ENCODE measurements at regions not wholly inside any gene's neighbourhood (a gene's known extent, or its start where the extent isn't known, plus 50 kb on each side); places are given as distances from the start of the nearest gene placed in this dataset.

DNA sequence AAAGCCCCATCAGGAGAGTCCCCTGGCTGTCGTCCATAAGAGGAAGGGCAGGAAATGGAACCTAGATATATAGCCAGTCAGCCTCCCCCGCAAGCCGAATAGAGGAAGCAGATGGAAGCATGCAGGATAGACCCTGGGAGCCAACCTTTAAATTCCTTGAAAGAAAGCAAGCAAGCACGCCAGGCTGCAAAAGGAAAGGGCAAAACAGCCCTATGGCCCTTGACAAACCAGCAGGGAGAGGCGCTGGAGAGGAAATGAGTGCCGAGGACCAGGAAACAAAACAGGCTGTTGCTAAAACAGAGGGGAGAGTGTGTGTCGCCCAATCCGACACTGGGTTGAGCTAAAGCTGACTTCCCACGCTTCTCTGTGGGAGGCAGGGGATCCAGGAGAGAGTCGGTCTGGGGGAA, 203.5 kb upstream of the MTNR1B start:
- H3K36me3 ChIP-seq (replicated peaks in 1 of 2; ENCODE audit: control insufficient read depth in 1 of 2, insufficient read depth in 2 of 2, low read length in 1 of 2), result no peaks in the 10 kb centered on the region
- no peaks in the 10 kb centered on the region for H4K20me1 ChIP-seq (ENCODE audit: insufficient read depth)
- 82% methylated on average over 10 of the region's 10 CpGs for WGBS (ENCODE audit: low lambda C conversion rate)
- no peak overlapping the region for H2AFZ ChIP-seq (ENCODE audit: low read depth)
- TF ChIP-seq FOSL2 (IDR thresholded peaks at IDR 0.05; ENCODE audit: borderline replicate concordance, low read depth), result no peak
- TF ChIP-seq CHD2 (IDR thresholded peaks at IDR 0.05; ENCODE audit: low read length, partially characterized antibody), result no peak
- TF ChIP-seq RCOR1 (IDR thresholded peaks at IDR 0.05; ENCODE audit: low read length), result no peak
- TF ChIP-seq EZH2phosphoT487 (IDR thresholded peaks at IDR 0.05; ENCODE audit: borderline replicate concordance, low read depth), result no peak
- TF ChIP-seq, protein P1, sequence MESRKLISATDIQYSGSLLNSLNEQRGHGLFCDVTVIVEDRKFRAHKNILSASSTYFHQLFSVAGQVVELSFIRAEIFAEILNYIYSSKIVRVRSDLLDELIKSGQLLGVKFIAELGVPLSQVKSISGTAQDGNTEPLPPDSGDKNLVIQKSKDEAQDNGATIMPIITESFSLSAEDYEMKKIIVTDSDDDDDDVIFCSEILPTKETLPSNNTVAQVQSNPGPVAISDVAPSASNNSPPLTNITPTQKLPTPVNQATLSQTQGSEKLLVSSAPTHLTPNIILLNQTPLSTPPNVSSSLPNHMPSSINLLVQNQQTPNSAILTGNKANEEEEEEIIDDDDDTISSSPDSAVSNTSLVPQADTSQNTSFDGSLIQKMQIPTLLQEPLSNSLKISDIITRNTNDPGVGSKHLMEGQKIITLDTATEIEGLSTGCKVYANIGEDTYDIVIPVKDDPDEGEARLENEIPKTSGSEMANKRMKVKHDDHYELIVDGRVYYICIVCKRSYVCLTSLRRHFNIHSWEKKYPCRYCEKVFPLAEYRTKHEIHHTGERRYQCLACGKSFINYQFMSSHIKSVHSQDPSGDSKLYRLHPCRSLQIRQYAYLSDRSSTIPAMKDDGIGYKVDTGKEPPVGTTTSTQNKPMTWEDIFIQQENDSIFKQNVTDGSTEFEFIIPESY (IDR thresholded peaks at IDR 0.05; ENCODE audit: borderline replicate concordance, low read depth), result no peak
- TF ChIP-seq, protein P2, sequence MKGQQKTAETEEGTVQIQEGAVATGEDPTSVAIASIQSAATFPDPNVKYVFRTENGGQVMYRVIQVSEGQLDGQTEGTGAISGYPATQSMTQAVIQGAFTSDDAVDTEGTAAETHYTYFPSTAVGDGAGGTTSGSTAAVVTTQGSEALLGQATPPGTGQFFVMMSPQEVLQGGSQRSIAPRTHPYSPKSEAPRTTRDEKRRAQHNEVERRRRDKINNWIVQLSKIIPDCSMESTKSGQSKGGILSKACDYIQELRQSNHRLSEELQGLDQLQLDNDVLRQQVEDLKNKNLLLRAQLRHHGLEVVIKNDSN (IDR thresholded peaks at IDR 0.05; ENCODE audit: borderline replicate concordance, low read depth), result no peak
- TF ChIP-seq ELF1 (IDR thresholded peaks at IDR 0.05), result no peak
- no peak for TF ChIP-seq TAF1 (IDR thresholded peaks at IDR 0.05; ENCODE audit: borderline replicate concordance, low read depth, low read length)
- TF ChIP-seq, protein P3, sequence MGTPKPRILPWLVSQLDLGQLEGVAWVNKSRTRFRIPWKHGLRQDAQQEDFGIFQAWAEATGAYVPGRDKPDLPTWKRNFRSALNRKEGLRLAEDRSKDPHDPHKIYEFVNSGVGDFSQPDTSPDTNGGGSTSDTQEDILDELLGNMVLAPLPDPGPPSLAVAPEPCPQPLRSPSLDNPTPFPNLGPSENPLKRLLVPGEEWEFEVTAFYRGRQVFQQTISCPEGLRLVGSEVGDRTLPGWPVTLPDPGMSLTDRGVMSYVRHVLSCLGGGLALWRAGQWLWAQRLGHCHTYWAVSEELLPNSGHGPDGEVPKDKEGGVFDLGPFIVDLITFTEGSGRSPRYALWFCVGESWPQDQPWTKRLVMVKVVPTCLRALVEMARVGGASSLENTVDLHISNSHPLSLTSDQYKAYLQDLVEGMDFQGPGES (IDR thresholded peaks at IDR 0.05; ENCODE audit: low read depth, low read length), result no peak
- TF ChIP-seq TCF12 (IDR thresholded peaks at IDR 0.05), result no peak
- no peak for TF ChIP-seq JUND (IDR thresholded peaks at IDR 0.05)
- no peak for TF ChIP-seq RFX5 (IDR thresholded peaks at IDR 0.05; ENCODE audit: low read length)
- TF ChIP-seq RAD21 (IDR thresholded peaks at IDR 0.05; ENCODE audit: low read length), result no peak
- CTCF ChIA-PET, result no interaction called here
- H3K27ac ChIP-seq (ENCODE audit: low read depth in 2 of 2, low read length in 1 of 2), result no peak overlapping the region
- POLR2A ChIA-PET, result no interaction called here
- H3K9me3 ChIP-seq, result no peaks in the 10 kb centered on the region
- peak; percentile 21 for DNase-seq
- no peaks in the 10 kb centered on the region for H3K9me2 ChIP-seq
- H3K9ac ChIP-seq, result no peak overlapping the region
- peaks cover 0 to 7% of the 10 kb centered on the region in 2 experiments; a peak in 3 of 4 replicates for H3K4me1 ChIP-seq (ENCODE audit: control insufficient read depth in 1 of 2, insufficient read depth in 2 of 2, low read depth in 1 of 2, low read length in 1 of 2)
- no peaks in the 10 kb centered on the region for H3F3A ChIP-seq (replicated peaks; ENCODE audit: insufficient read depth)
- H3K79me2 ChIP-seq (ENCODE audit: insufficient read depth), result no peaks in the 10 kb centered on the region
- H3K4me2 ChIP-seq, result no peak overlapping the region
- H3K27me3 ChIP-seq (ENCODE audit: insufficient read depth), result no peaks in the 10 kb centered on the region
- H3K4me3 ChIP-seq (ENCODE audit: low read depth in 2 of 2, low read length in 1 of 2), result no peak overlapping the region

GRCh38 chr11:92766698-92767097, 202.8 kb upstream of the MTNR1B start:
- Histone ChIP-seq H3K4me1 (ENCODE audit: control insufficient read depth in 1 of 2, insufficient read depth in 2 of 2, low read depth in 1 of 2, low read length in 1 of 2) (peaks cover 0 to 8% of the 10 kb centered on the region in 2 experiments; a peak in 3 of 4 replicates), H3K79me2 (ENCODE audit: insufficient read depth) (no peaks in the 10 kb centered on the region), H3K27ac (ENCODE audit: low read depth in 2 of 2, low read length in 1 of 2) (no peak overlapping the region), H3F3A (replicated peaks; ENCODE audit: insufficient read depth) (no peaks in the 10 kb centered on the region), H3K27me3 (ENCODE audit: insufficient read depth) (no peaks in the 10 kb centered on the region), H3K4me2 (no peak overlapping the region), H3K9me3 (no peaks in the 10 kb centered on the region), H3K9ac (no peak overlapping the region), H3K4me3 (ENCODE audit: low read depth in 2 of 2, low read length in 1 of 2) (no peak overlapping the region), H4K20me1 (ENCODE audit: insufficient read depth) (no peaks in the 10 kb centered on the region), H2AFZ (ENCODE audit: low read depth) (no peak overlapping the region), H3K36me3 (replicated peaks in 1 of 2; ENCODE audit: control insufficient read depth in 1 of 2, insufficient read depth in 2 of 2, low read length in 1 of 2) (no peaks in the 10 kb centered on the region), H3K9me2 (no peaks in the 10 kb centered on the region)
- DNase-seq, result no peak
- ChIA-PET CTCF (no interaction called here), POLR2A (no interaction called here)
- WGBS (ENCODE audit: low lambda C conversion rate), result 83% methylated on average over 7 of the region's 7 CpGs
- TF ChIP-seq ELF1 (IDR thresholded peaks at IDR 0.05) (no peak), JUND (IDR thresholded peaks at IDR 0.05) (no peak), POLR2AphosphoS5 (IDR thresholded peaks at IDR 0.05; ENCODE audit: low read depth, low read length) (no peak), MEF2A (IDR thresholded peaks at IDR 0.05; ENCODE audit: borderline replicate concordance, low read depth) (no peak), RCOR1 (IDR thresholded peaks at IDR 0.05; ENCODE audit: low read length) (no peak), EZH2phosphoT487 (IDR thresholded peaks at IDR 0.05; ENCODE audit: borderline replicate concordance, low read depth) (no peak), RXRA (IDR thresholded peaks at IDR 0.05; ENCODE audit: borderline replicate concordance, low read depth) (no peak), SIN3A (IDR thresholded peaks at IDR 0.05; ENCODE audit: borderline replicate concordance, low read depth, low read length) (no peak), RFX5 (IDR thresholded peaks at IDR 0.05; ENCODE audit: low read length) (no peak), MXI1 (IDR thresholded peaks at IDR 0.05; ENCODE audit: low read depth, low read length) (no peak), USF2 (IDR thresholded peaks at IDR 0.05; ENCODE audit: borderline replicate concordance, low read depth, low read length) (no peak)
- TF ChIP-seq, protein P2 (IDR thresholded peaks at IDR 0.05; ENCODE audit: borderline replicate concordance, low read depth), result no peak
- TF ChIP-seq, protein P3 (IDR thresholded peaks at IDR 0.05; ENCODE audit: low read depth, low read length), result no peak
- TF ChIP-seq, protein P4, sequence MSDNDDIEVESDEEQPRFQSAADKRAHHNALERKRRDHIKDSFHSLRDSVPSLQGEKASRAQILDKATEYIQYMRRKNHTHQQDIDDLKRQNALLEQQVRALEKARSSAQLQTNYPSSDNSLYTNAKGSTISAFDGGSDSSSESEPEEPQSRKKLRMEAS (IDR thresholded peaks at IDR 0.05; ENCODE audit: low read depth), result no peak

All from SK-N-SH (cell line).